ENCODE measurements at regions not wholly inside any gene's neighbourhood (a gene's known extent, or its start where the extent isn't known, plus 50 kb on each side); places are given as distances from the start of the nearest gene placed in this dataset.

DNA sequence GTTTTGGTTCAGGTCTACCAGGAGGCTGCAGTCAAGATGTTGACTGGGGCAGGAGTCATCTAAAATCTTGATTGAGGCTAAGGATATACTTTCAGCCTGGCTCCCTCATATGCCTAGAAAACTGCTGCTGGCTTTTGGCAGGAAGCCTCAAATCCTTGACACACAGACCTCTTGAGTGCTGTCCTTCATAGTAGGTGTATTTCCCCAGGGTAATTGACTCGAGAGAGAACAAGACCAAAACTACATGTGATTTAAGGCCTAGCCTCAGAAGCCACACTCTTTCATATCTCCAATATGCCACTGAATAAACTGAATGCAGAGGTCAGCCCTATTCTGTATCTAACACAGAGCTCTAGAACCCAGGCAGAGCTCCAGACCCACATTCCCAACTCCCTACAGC is 402.3 kb upstream of the ADAMTS16 start:
- Histone ChIP-seq H3K27me3 (no peaks in the 10 kb centered on the region), H3K27ac (no peak overlapping the region), H3K9me3 (peaks cover 0 to 2% (median 0%) of the 10 kb centered on the region in 4 donors), H3K36me3 (no peaks in the 10 kb centered on the region), H3K4me1 (no peaks in the 10 kb centered on the region), H3K4me3 (no peak overlapping the region)
- DNase-seq = no peak
- no peak for TF ChIP-seq CTCF (IDR thresholded peaks at IDR 0.05)
- TF ChIP-seq POLR2A (IDR thresholded peaks at IDR 0.05) = no peak

DNA sequence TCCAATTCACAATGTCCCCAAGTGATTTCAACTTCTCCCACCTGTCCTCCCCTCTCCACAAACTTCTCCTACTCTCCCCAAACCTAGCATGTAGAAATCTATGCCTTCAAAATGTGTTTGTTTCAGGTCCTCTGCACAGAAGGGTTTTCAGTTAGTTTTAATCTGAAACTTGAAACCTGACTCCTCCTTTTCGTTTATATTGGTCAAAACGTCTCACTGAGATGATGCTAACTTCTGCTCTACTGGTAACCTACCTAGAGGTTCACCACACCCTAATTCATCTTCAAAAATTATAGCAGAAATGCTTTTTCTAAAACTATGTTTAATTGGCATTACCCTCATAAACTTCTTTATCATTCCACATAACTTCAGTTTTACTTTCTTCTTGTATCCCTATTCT is 401.8 kb upstream of the ADAMTS16 start:
- no peak overlapping the region for H3K27ac ChIP-seq
- H3K27me3 ChIP-seq = no peaks in the 10 kb centered on the region
- no peak overlapping the region for H3K4me3 ChIP-seq
- H3K9me3 ChIP-seq = peaks cover 0 to 2% (median 0%) of the 10 kb centered on the region in 4 donors
- no peaks in the 10 kb centered on the region for H3K4me1 ChIP-seq
- H3K36me3 ChIP-seq = no peaks in the 10 kb centered on the region
- no peak for TF ChIP-seq POLR2A (IDR thresholded peaks at IDR 0.05)
- TF ChIP-seq CTCF (IDR thresholded peaks at IDR 0.05) = no peak
- DNase-seq = no peak

- Histone ChIP-seq H3K4me1 (no peaks in the 10 kb centered on the region), H3K4me3 (no peak overlapping the region), H3K9me3 (no peaks in the 10 kb centered on the region), H3K27me3 (no peaks in the 10 kb centered on the region), H3K27ac (no peak overlapping the region), H3K36me3 (no peaks in the 10 kb centered on the region)
- no peak for DNase-seq
- TF ChIP-seq POLR2A (IDR thresholded peaks at IDR 0.05) (no peak), CTCF (IDR thresholded peaks at IDR 0.05) (no peak)
Observed at GRCh38 chr5:4740156-4740555, 400.0 kb upstream of the ADAMTS16 start.

DNA sequence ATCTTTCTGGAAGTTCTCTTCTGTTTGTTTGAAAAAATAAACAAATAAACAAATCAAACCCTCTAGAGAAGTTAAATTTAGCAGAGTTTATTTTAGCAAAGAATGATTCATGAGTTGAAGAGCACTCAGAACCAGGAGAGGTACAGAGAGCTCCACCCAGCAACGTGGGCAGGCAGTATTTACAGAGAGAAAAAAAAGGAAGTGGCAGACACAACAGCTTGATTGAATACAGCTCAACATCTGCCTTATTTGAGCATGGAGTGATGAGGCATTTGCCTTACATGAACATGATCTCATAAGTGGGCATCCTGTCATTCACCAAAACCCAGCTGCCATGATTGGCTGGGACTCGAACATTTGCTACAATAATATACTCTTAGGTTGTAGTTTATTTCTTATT is 381.6 kb upstream of the ADAMTS16 start:
- Histone ChIP-seq H3K27ac (no peak overlapping the region), H3K27me3 (no peaks in the 10 kb centered on the region), H3K9me3 (peaks cover 0 to 4% (median 0%) of the 10 kb centered on the region in 4 donors), H3K4me1 (no peaks in the 10 kb centered on the region), H3K36me3 (no peaks in the 10 kb centered on the region), H3K4me3 (no peak overlapping the region)
- no peak for DNase-seq
- TF ChIP-seq CTCF (IDR thresholded peaks at IDR 0.05) (no peak), POLR2A (IDR thresholded peaks at IDR 0.05) (no peak)

DNA sequence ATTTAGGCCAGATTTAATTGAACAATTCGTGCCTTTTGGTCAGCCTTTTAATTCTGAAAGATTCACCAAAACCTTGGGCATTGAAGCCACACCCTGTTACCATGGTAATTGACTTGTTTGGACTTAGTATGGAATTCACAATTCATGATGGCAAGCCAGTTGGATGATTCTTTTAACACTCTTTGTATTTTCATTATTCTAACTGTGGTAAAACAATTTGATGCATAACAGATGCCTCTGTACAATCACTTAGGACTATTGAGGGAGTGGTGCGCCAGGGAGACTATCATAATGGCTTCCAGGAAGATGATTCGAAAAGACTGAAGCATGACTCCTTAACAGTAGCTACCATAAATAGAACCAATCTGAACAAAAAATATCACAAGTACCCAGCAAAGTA is 381.1 kb upstream of the ADAMTS16 start:
- Histone ChIP-seq H3K4me1 (no peaks in the 10 kb centered on the region), H3K27me3 (no peaks in the 10 kb centered on the region), H3K27ac (no peak overlapping the region), H3K4me3 (no peak overlapping the region), H3K9me3 (peaks cover 0 to 4% (median 0%) of the 10 kb centered on the region in 4 donors), H3K36me3 (no peaks in the 10 kb centered on the region)
- DNase-seq = no peak
- TF ChIP-seq POLR2A (IDR thresholded peaks at IDR 0.05) = no peak
- TF ChIP-seq CTCF (IDR thresholded peaks at IDR 0.05) = no peak

DNA sequence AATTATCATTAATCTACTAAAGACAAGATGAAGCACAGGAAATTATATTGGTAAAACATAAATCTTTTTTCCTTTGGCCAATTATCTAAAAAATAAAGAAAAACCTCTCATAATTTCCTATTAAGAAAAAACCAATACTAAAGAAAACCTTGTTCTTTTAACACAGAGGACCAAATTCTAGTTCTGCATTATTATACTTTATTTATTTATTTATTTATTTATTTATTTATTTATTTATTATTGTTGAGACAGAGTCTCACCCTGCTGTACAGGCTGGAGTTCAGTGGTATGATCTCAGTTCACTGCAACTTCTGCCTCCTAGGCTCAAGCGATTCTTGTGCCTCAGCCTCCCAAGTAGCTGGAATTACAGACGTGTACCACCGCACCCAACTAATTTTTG is 377.8 kb upstream of the ADAMTS16 start:
- Histone ChIP-seq H3K4me3 (no peak overlapping the region), H3K36me3 (no peaks in the 10 kb centered on the region), H3K9me3 (peaks cover 0 to 4% (median 0%) of the 10 kb centered on the region in 4 donors), H3K27me3 (no peaks in the 10 kb centered on the region), H3K27ac (no peak overlapping the region), H3K4me1 (no peaks in the 10 kb centered on the region)
- no peak for DNase-seq
- no peak for TF ChIP-seq POLR2A (IDR thresholded peaks at IDR 0.05)
- no peak for TF ChIP-seq CTCF (IDR thresholded peaks at IDR 0.05)

All from Peyer's patch (tissue), 4 donors.